Adrenal gland (tissue), 5 donors: ENCODE measurements at regions not wholly inside any gene's neighbourhood (a gene's known extent, or its start where the extent isn't known, plus 50 kb on each side); places are given as distances from the start of the nearest gene placed in this dataset.

ENCODE experiments used
- CTCF ChIP-seq, 6 experiments: fragments of 450-650 bp in 4 of 6; fragments of 200-600 bp in 2 of 6; sonication (generic) in 1 of 6; IDR thresholded peaks; 1 replicate in 5 of 6; 2 replicates in 1 of 6; pipeline versions ENCODE4 v1.5.1 to v1.8.0; 2016 to 2021; ENCODE audit warnings: antibody characterized with exemption in 6 of 6, mild to moderate bottlenecking in 2 of 6, moderate library complexity in 1 of 6
- POLR2A ChIP-seq, 2 donors: fragments of 450-650 bp; IDR thresholded peaks; one replicate each; pipeline ENCODE4 v1.6.1; 2017; ENCODE audit warnings: antibody characterized with exemption in 2 of 2, mild to moderate bottlenecking in 2 of 2, moderate library complexity in 1 of 2
- donor health status: DM: no; HTN: no; CAD: no.

GRCh38 chr19:31759359-31759758, 410.1 kb upstream of the TSHZ3 start:
- no peak for TF ChIP-seq CTCF (IDR thresholded peaks at IDR 0.05)
- TF ChIP-seq POLR2A (IDR thresholded peaks at IDR 0.05), result no peak
